ENCODE measurements at regions not wholly inside any gene's neighbourhood (a gene's known extent, or its start where the extent isn't known, plus 50 kb on each side); places are given as distances from the start of the nearest gene placed in this dataset.

DNA sequence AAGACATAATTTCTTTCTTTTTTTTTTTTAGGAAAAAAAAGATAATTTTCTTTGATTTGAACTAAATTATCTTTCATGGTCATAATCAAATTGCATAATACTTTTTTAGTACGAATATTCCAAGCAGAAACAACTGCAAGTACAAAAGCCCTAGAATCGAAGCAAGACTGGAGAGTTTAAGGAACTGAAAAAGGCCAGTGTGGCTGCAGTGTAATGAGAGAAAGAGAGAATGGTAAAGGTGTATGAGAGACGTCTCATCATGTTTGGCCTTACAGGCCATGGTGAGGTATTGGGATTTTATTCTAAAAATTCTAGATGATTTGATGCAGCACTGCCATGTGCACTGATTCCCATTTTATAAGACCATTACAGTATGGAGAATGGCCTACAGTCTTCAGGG, 180.9 kb downstream of the SUCNR1 start:
- no peak for DNase-seq (ENCODE audit: low spot score)

DNA sequence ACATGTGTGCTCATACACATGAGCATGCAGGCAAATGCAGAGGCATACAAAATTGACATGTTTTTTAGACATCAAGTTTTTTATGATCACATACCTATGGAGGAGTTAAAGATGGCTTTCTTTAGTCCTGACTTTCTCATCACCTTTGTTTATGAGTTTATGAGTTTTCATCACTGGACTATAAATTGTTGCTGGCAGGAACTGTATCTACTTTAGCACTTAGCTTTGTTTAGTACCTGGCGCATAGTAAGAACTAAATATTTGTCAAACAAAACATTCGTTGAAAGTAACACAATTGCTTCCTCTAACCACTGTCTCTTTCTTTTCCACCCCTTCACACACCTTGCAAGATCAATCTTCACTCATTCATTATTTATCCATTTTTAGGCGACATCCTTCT, 182.6 kb downstream of the SUCNR1 start:
- DNase-seq (ENCODE audit: low spot score) = no peak

DNA sequence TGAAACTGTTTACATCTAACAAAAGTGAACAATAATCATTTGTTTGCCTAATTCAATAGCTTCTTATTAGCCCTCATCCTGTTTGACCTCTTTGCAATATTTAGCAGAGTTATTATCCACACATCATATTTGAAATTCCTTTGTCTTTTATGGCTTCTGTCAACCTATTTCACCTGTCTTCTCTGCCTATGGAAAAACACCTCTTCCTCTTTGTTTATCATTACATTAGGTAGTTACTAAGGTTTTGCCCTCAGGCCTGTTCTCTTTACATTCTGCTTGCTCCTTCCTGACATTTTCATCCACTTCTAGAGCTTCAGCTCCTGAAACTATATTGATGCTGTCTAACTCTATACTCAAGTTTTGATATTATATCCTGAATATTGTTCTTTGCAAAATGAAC, 183.0 kb downstream of the SUCNR1 start:
- DNase-seq (ENCODE audit: low spot score) = no peak

DNA sequence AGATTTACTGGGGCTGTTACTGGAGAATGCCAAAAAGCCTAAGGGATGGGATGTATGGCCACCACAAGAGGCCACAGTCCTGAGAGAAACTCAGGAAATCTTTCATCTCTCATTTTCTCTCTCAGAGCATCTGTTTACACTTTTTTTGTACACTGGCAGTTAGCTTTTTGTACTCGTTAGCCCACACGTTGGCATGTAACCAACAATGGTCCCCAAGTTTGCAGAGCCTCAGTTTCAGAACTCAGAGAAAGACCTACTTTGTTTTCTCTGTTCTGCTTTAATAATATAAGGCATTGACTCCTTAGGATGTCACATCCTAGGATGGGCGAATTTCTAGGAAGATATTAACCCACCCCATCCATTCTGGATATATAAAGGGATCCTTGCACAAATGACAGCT, 183.5 kb downstream of the SUCNR1 start:
- DNase-seq (ENCODE audit: low spot score) = no peak

DNA sequence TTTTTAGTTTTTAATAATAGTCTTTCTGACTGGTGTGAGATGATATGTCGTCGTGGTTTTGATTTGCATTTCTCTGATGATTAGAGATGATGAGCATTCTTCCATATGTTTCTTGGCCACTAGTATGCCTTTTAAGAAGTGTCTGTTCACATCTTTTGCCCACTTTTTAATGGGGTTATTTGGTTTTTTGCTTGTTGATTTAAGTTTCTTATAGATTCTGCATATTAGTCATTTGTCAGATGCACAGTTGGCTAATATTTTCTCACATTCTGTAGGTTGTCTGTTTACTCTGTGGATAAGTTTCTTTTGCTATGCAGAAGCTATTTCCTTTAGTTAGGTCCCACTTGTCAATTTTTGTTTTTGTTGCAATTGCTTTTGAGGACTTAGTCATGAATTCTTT, 185.4 kb downstream of the SUCNR1 start:
- DNase-seq (ENCODE audit: low spot score) = no peak

DNA sequence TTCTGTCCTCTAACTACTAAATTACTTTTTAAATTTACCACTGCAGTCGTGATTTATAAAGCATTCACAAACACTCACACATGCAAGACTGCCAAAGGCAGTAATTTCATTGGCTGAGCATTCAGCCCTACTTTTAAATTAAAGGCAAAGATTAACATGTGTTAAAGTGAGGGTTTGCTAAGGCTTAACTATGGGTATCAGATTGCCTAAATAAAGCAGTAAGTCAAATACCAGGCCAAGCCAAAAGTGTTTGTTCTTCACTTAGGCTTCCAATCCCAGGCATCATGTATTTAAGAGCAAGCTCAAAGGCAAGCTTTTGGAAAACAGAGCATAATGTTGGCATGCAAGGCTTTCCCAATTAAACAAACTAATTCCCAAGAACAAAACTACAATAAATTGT, 187.3 kb downstream of the SUCNR1 start:
- DNase-seq (ENCODE audit: low spot score) = no peak

DNA sequence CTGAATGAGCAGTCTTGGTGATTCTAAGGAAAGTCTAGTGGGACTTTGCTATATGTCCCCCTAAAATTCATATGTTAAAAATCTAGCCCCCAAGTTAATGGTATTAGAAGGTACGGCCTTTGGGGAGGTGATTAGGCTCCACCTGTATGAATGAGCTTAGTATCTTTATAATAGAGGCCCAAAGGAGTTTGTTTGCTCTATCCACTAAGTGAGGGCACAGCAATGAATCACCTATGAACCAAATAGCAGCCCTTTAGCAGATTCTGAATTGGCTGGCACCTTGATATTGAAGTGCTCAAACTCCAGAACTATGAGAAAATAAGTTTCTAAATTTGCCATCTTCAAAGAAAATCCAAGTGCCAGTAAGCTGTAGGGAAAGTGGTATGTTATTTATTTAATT, 187.9 kb downstream of the SUCNR1 start:
- DNase-seq (ENCODE audit: low spot score) = no peak

DNA sequence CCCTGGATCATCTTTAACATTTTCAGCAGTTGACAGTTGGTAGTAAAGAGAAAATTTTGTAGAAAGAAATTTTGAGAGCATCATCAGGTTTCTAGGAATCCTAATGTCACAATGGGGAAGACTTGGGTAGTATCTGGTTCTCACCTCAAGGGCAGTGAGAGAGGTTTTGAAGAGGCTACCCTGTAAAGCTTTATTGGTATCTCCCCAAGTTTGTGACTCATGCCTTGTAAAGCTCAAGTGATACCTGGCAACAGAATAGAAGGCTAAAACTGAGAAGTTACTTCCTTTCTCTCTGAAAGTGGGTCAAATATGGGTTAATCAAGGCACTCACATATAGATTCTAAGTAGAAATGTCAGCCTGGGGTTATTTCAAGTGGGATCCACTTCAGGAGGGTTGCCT, 196.4 kb downstream of the SUCNR1 start:
- DNase-seq (ENCODE audit: low spot score) = no peak

DNA sequence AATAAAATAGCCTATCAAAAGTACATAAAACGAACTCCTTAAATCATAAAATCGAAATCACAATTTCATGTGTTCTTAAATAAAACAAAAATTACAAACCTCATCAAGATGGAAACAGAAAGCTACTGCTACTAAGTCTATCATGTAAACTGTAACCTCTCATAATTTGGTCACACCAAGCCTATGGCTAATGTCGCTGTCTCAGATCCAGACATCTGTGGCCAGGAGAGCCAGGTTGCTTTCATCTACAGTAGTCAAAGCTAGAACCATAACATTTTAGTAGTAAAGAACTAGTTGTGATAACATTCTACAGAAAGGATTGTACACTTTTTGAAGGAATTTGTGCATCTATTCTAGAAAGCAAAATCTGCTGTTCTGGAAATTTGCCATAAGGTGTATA, 197.4 kb upstream of the MBNL1 start:
- DNase-seq (ENCODE audit: low spot score) = no peak

DNA sequence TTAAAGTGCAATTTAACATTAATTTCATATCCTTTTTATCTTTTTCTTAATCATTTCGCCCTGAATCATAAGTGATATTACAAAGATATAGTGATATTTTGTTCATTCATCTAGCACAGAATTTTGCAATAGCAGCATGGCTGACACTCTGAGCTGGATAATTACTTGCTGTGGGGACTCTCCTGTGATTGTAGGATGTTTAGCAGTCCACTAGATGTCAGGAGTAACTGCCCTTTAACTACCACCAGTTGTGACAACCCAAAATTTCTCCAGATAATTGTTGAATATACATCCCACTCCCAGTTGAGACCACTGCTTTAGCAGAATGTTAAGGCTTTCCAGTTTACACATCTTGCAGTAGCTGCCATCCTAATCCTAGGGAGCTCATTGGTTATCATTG, 196.8 kb upstream of the MBNL1 start:
- peak; percentile 38 for DNase-seq (ENCODE audit: low spot score)

DNA sequence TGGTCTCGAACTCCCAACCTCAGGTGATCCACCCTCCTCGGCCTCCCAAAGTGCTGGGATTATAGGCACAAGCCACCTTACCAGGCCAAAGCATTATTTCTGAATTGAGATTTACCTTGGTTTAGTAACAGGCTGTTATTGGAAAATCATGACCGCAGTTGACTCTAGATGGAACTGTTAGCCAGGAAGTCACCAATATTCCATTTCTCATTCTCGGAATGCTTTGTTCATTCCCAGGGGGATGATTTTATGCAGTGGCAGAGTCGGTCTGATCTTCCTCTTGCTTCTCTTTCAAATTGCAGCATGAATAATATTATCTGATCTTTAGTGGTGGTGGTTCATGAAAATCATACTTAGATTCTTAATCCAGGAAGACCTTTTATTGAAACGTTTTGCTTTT, 195.5 kb upstream of the MBNL1 start:
- no peak for DNase-seq (ENCODE audit: low spot score)

DNA sequence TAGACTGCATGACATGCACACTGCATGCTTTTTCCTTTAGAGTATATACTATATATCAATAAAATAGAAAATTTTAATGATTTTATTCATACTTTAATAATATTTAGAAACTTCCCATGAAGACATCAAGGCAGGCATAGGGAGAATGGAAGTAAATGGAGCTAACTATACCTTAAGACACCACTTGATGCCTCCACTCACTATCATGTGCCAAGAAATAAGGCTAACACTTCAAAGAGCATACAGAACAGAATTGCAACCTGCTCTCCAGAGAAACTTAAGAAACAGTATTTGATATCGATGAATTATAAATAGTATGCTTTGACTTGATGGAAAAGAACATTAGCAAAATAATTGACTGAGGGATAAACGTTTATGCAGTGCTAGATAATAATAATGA, 192.6 kb upstream of the MBNL1 start:
- no peak for DNase-seq (ENCODE audit: low spot score)

DNA sequence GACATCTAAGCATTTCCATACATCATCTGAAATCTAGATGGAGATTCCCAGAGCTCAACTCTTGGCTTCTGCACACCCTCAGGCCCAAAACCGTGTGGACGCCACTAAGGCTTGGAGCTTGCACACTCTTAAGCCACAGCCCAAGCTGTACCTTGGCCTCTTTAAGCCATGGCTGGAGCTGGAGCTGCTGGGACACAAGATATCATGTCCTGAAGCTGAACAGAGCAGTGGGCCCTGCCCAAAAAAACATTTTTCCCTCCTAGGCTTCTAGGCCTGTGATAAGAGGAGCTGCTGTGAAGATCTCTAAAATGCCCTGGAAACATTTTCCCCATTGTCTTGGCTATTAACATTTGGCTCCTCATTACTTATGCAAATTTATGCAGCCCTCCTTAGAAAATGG, 188.7 kb upstream of the MBNL1 start:
- DNase-seq (ENCODE audit: low spot score) = no peak

DNA sequence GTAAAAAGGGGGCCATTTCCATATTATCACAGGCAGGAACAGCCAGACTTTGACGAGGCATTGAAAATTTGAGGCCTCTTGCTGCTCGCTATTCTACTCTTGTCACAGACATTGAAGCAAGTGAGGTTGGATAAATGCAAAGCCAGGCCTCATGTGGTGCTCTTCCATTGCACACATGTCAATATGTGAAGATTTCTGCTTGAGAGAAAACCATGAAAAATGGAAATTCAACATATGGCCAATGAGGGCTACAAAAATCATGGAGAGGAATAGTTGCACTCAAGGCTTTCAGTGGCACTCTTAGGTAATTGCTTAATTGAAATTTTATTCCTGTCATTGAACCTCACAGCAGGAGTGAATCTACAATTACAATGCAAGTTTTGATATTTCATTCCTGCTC, 185.6 kb upstream of the MBNL1 start:
- DNase-seq (ENCODE audit: low spot score) = no peak

DNA sequence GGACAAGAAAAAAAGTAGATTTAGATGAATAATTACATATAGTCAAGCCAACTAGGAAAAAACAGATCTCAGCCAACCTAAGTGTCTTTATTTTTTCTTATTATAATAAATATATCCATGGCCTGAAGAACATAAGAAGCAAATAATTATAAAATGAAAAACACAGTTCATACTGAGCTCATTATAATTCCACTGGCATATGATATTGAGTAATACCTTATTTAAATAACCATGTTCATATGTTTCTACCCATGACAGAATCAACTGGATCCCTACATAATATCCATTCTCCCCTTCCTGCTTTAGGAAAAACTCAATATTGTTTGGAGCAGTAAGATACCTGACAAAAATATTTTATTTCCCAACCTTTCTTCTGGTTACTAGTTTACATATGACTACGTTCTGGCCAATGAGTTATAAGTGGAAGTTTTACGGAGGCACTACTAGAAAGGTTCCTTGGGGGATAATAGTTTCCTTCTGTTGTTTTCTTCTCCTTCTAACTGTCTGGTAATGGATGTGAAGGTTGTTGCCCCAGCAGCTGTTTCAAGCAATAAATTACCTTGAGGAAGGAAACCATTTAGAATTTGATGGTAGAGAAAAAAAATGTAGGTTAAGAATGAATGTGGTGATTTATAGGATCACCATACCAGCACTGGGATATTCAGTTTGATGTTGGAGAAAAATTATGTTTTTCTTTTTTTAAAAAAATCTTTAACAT, 184.1 kb upstream of the MBNL1 start:
- DNase-seq (ENCODE audit: low spot score) = no peak

DNA sequence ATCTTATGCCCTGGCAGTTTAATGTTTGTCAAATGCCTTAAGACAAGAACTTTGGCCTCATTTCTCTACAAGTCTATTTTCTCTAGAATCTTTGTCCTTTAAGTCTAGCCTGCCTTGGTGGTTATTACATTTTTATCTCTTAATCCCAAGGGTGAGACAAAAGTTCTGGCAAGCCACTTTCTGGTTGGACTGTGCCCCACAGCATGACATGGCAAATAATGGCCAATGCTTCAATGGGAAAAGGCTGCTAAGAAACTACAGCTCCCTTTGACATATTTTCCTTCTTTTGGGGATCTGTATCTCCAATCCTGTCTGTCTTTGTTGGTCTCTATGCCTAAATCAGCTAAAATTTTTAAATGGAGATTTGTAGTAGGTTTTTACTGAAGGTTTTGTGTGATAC, 181.6 kb upstream of the MBNL1 start:
- DNase-seq (ENCODE audit: low spot score) = no peak

DNA sequence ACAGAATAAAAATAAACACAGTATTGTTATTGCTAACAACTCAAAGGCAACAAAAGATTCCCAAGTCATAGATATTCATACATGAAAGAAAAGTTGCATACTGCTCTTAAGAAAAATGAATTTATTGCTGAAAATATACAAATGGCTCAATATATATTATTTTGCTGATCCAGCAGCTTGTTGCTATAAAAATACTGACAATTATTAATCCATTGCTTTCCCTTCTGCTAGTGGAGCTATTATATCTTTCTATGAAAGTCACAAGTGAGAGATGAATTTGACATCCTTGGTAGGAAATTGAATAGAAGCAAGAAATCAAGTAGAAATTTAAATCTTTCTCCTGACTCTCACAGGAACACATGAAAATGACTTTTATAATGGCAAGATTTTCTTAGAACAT, 179.2 kb upstream of the MBNL1 start:
- DNase-seq (ENCODE audit: low spot score) = no peak

DNA sequence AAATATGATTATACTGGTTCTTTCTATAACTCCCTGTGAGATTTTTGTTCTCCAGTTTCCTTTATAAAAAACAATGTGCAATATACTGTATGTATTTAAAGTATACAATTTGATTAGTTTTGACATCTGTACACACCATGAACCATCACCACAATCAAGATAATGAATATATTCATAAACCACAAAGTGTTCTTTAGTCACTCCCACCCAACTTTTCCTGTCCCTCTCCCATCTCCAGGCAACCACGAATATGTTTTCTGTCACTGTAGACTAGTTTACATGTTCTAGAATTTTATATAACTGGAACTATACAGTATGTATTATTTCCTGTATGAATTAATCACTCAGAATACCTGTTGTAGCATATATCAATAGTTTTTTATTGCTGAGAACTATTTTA, 177.0 kb upstream of the MBNL1 start:
- no peak for DNase-seq (ENCODE audit: low spot score)

DNA sequence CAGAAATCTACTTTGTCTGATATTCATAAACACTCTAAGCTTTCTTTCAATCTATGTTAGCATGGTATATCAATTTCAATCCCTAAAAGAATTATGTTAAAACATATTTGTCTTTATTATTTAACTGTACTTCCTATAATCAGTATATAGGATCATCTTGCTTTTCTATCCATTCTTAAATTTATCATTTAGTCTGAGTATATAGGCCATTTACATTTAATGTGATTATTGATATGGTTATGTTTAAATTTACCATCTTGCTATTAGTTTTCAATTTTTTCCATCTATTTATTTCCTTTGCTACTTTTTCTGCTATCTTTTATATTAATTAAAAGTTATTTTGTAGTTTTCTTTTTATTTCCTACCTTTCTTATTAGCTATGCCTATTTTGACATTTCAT, 174.8 kb upstream of the MBNL1 start:
- no peak for DNase-seq (ENCODE audit: low spot score)

DNA sequence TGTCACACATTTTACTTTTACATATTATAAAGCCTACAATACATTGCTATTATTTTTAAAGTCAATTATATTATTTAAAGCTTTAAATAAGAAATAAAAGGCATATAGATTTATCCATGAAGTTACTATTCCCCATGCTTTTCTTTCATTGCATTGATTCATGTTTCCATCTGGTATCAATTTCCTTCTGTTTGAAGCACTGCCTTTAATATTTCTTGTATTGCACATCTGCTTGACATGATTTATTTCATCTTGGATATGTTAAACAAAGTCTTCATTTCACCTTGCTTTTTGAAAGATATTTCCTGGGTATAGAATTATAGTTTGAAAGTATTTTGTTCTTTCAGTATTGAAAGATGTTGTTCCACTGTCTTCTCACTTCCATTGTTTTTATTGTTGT, 174.3 kb upstream of the MBNL1 start:
- DNase-seq (ENCODE audit: low spot score) = no peak

DNA sequence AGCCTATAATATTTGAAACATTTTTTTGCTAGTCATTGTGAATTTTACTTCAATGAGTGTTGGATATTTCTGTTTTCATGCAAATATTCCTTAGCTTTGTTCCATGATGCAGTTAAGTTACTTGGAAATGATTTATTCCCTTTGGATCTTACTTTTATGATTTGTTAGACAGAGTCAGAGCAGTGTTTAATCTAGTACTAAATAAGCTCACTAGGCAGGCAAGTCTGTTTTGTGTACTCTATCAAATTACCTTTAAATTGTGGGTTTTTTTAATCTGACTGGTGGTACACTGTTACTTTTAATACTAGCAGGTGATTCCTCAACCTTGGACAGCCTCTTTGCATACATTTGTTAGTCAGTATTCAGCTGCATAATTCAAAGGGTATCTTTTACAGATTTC, 173.3 kb upstream of the MBNL1 start:
- no peak for DNase-seq (ENCODE audit: low spot score)

DNA sequence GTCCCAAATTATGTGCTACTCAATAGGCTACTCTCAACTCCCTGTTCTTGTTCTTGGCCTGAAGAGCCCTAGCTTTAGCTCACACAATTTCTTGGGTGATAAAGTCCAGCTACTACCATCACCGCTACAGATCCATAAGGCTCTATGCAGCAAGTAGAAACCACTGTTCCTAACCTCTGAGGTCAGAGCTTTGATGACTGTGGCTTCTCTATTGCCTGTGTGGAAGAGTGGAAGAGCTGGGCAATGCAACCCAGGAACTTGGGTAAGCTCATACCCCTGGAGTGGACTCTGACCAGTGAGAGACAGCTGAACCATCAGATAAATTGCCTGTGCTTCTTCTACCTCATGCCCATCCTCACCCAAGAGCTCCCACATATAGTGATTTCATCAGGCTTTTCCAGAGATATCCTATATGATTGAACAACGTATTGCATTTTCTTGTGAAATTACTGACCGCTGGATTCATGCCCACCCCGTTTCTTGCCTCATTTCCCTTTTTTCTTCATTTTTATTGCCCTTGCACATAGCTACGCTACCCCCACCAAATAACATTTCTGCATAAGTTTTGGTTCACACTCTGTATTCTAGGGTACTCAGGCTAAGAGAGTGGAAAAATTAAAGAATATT, 172.3 kb upstream of the MBNL1 start:
- DNase-seq (ENCODE audit: low spot score) = no peak

DNA sequence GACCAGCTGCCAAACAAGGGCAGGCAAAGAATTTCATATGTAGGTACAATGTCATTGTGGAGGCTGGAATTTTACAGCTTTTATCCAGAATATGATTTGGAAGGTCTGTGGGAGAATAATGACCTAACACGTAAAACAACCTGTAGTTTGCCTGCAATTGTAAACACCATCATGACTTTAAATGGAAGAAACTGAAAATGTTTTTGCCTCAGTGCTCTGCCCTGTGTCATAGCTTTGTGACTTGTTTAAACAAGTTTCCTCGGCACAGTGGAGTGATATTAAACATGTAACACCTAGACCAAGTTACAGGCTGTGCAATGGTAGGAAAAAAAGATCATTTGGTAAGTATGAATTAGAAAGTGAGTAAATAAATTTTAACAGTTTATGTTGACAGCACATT, 171.6 kb upstream of the MBNL1 start:
- DNase-seq (ENCODE audit: low spot score) = no peak

DNA sequence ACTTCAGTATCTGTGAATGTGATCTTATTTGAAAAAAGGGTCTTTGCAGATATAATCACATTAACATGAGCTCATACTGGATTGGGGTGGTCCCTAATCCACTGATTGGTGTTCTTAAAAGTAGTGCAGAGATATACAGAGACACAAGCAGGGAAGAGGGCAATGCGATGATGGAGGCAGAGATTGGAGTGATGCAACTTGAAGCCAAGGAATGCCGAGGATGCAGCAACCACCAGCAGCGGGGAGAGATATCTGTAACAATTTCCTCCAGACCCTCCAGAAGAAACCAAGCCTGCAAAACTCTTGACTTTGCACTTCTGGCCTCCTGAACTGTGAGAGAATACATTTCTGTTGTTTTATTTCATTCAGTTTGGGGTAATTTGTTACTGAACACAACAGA, 171.0 kb upstream of the MBNL1 start:
- DNase-seq (ENCODE audit: low spot score) = no peak
